Keratinocyte (primary cell): ENCODE measurements at regions not wholly inside any gene's neighbourhood (a gene's known extent, or its start where the extent isn't known, plus 50 kb on each side); places are given as distances from the start of the nearest gene placed in this dataset.

ENCODE experiments used
- DNase-seq: peaks from one replicate; pipeline ENCODE4 v3.0.0-alpha.2; 2011; ENCODE audit warnings: low read depth, missing footprints, low spot score
- FAIRE-seq: peaks from 2 replicates; lab custom pipeline; 2011; peaks lifted over from hg19 to GRCh38; lab: Jason Lieb, UNC
- H2AFZ ChIP-seq: 2 replicates; pipeline ENCODE4 v1.6.0; 2012; ENCODE audit warnings: low read length, control low read depth, inconsistent platforms; ENCODE audit not compliant: control insufficient read depth
- H3K27ac ChIP-seq: 2 replicates; pipeline ENCODE4 v1.5.1; 2011; ENCODE audit warnings: low read length; ENCODE audit not compliant: control insufficient read depth, insufficient read depth
- H3K27me3 ChIP-seq: 3 replicates; pipeline ENCODE4 v1.6.0; 2011; ENCODE audit warnings: low read length; ENCODE audit not compliant: control insufficient read depth, insufficient read depth; ENCODE audit errors: extremely low read depth
- H3K36me3 ChIP-seq, 2 experiments: 2 replicates in 1 of 2; 3 replicates in 1 of 2; pipeline ENCODE4 v1.5.1; 2011; ENCODE audit warnings: low read length in 2 of 2, mild to moderate bottlenecking in 1 of 2; ENCODE audit not compliant: control insufficient read depth in 2 of 2, insufficient read depth in 2 of 2; ENCODE audit errors: extremely low read depth in 1 of 2
- H3K4me1 ChIP-seq: 3 replicates; pipeline ENCODE4 v1.5.1; 2011; ENCODE audit warnings: low read length; ENCODE audit not compliant: control insufficient read depth, insufficient read depth; ENCODE audit errors: extremely low read depth
- H3K4me2 ChIP-seq: 3 replicates; pipeline ENCODE4 v1.6.0; 2011; ENCODE audit warnings: low read depth, low read length; ENCODE audit not compliant: control insufficient read depth, insufficient read depth; ENCODE audit errors: extremely low read depth
- H3K4me3 ChIP-seq, 3 experiments: fragments of 200-600 bp in 1 of 3; sonication (generic) in 1 of 3; 2 replicates in 2 of 3; 3 replicates in 1 of 3; pipeline ENCODE4 v1.5.1; 2011 to 2016; ENCODE audit warnings: low read length in 3 of 3, mild to moderate bottlenecking in 3 of 3, control low read depth in 2 of 3, inconsistent platforms in 1 of 3, low read depth in 1 of 3, mixed read lengths in 1 of 3, mixed run types in 1 of 3, moderate library complexity in 1 of 3; ENCODE audit not compliant: control insufficient read depth in 2 of 3, insufficient read depth in 2 of 3; ENCODE audit errors: extremely low read depth in 1 of 3
- H3K79me2 ChIP-seq: 2 replicates; pipeline ENCODE4 v1.6.0; 2012; ENCODE audit warnings: low read length; ENCODE audit not compliant: control insufficient read depth, insufficient read depth
- H3K9ac ChIP-seq: 3 replicates; pipeline ENCODE4 v1.6.0; 2011; ENCODE audit warnings: low read length; ENCODE audit not compliant: control insufficient read depth, insufficient read depth; ENCODE audit errors: extremely low read depth
- H3K9me1 ChIP-seq: 3 replicates; pipeline ENCODE4 v1.6.0; 2011; ENCODE audit warnings: low read length; ENCODE audit not compliant: control insufficient read depth, insufficient read depth; ENCODE audit errors: extremely low read depth
- H3K9me3 ChIP-seq: 2 replicates; pipeline ENCODE4 v1.5.1; 2012; ENCODE audit warnings: low read depth, low read length; ENCODE audit not compliant: control insufficient read depth
- H4K20me1 ChIP-seq: 3 replicates; pipeline ENCODE4 v1.6.0; 2011; ENCODE audit warnings: low read length; ENCODE audit not compliant: control insufficient read depth, insufficient read depth; ENCODE audit errors: extremely low read depth
- CTCF ChIP-seq, 3 experiments: IDR thresholded peaks in 1 of 3; conservative IDR thresholded peaks in 1 of 3; optimal IDR thresholded peaks in 1 of 3; 2 replicates in 2 of 3; 3 replicates in 1 of 3; pipeline versions ENCODE3 to v1.5.1; 2011; ENCODE audit warnings: low read length in 3 of 3, mild to moderate bottlenecking in 3 of 3, moderate library complexity in 2 of 3, control low read depth in 1 of 3, inconsistent platforms in 1 of 3; ENCODE audit not compliant: insufficient read depth in 2 of 3; ENCODE audit errors: extremely low read depth in 1 of 3
- EZH2 ChIP-seq: IDR thresholded peaks from one replicate; pipeline ENCODE4 v1.6.1; 2012; ENCODE audit warnings: inconsistent platforms, mild to moderate bottlenecking, low read length, moderate library complexity
- dilution Hi-C: fragments of 300-500 bp; cut with MboI; formaldehyde crosslinking; loops from one replicate; pipeline ENCODE4 v1.7.0; 2020; ENCODE audit warnings: low sequenced_read_pairs; ENCODE audit not compliant: extremely low pct_ligation_motif_present

DNA sequence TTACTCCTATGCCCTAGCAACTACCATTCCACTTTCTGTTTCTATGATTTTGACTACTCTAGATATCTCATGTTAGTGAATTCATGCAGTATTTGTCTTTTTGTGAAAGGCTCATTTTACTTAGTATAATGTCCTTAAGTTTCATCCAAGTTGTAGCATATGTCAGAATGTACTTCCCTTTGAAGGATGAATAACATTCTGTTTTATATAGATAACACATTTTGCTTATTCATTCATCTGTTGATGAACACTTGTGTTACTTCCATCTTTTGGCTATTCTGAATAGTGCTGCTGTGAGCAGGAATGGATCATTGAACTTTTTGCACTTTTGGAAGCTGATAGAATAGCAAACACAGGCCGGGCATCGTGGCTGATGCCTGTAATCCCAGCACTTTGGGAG lies 140.2 kb upstream of the MYO10 start:
- Histone ChIP-seq H3K4me1 (peaks cover 4% of the 10 kb centered on the region), H3K27me3 (no peaks in the 10 kb centered on the region), H3K4me3 (no peak overlapping the region), H3K9me1 (no peaks in the 10 kb centered on the region), H3K27ac (no peak overlapping the region), H3K4me2 (no peak overlapping the region), H3K79me2 (no peaks in the 10 kb centered on the region), H3K36me3 (no peaks in the 10 kb centered on the region), H2AFZ (no peak overlapping the region), H4K20me1 (no peaks in the 10 kb centered on the region), H3K9me3 (no peaks in the 10 kb centered on the region), H3K9ac (no peak overlapping the region)
- DNase-seq (no peak), FAIRE-seq (no peak)
- TF ChIP-seq CTCF (optimal IDR thresholded peaks at IDR 0.05 in 1 of 3, IDR thresholded peaks at IDR 0.05 in 1 of 3, conservative IDR thresholded peaks at IDR 0.05 in 1 of 3; ENCODE audit: extremely low read depth in 1 of 3, insufficient read depth in 2 of 3, low read length in 3 of 3) (no peak), EZH2 (no peak)
- dilution Hi-C loops = no loop called here

GRCh38 chr5:17077440-17078233 lies 139.8 kb upstream of the BASP1 start:
- no peak for TF ChIP-seq EZH2
- TF ChIP-seq CTCF (optimal IDR thresholded peaks at IDR 0.05 in 1 of 3, IDR thresholded peaks at IDR 0.05 in 1 of 3, conservative IDR thresholded peaks at IDR 0.05 in 1 of 3; ENCODE audit: extremely low read depth in 1 of 3, insufficient read depth in 2 of 3, low read length in 3 of 3) = no peak
- Histone ChIP-seq H3K4me1 (peaks cover 4% of the 10 kb centered on the region), H3K9ac (no peak overlapping the region), H2AFZ (no peak overlapping the region), H3K9me3 (no peaks in the 10 kb centered on the region), H3K36me3 (no peaks in the 10 kb centered on the region), H3K79me2 (no peaks in the 10 kb centered on the region), H3K9me1 (no peaks in the 10 kb centered on the region), H4K20me1 (no peaks in the 10 kb centered on the region), H3K4me2 (no peak overlapping the region), H3K27ac (no peak overlapping the region), H3K4me3 (no peak overlapping the region), H3K27me3 (no peaks in the 10 kb centered on the region)
- no peak for DNase-seq
- dilution Hi-C loops = no loop called here
- FAIRE-seq = no peak
